ENCODE measurements at regions not wholly inside any gene's neighbourhood (a gene's known extent, or its start where the extent isn't known, plus 50 kb on each side); places are given as distances from the start of the nearest gene placed in this dataset.

- Histone ChIP-seq H3K27me3 (no peaks in the 10 kb centered on the region), H3K9me3 (ENCODE audit: low read depth) (no peaks in the 10 kb centered on the region), H3K27ac (no peak overlapping the region), H3K36me3 (no peaks in the 10 kb centered on the region), H3K4me3 (no peak overlapping the region), H3K4me1 (ENCODE audit: low read depth) (peaks cover 5% of the 10 kb centered on the region)
- no peak for TF ChIP-seq CTCF (IDR thresholded peaks at IDR 0.05; ENCODE audit: low read depth, low read length)
- DNase-seq (ENCODE audit: low read depth in 1 of 2, low spot score in 1 of 2), result no peak
These were observed 495.2 kb downstream of the GLRX3 start for GRCh38 chr10:130631142-130632096.

GRCh38 chr10:130634816-130635215 is 498.6 kb downstream of the GLRX3 start:
- H3K36me3 ChIP-seq, result no peaks in the 10 kb centered on the region
- no peaks in the 10 kb centered on the region for H3K9me3 ChIP-seq (ENCODE audit: low read depth)
- no peak overlapping the region for H3K4me3 ChIP-seq
- no peak for TF ChIP-seq CTCF (IDR thresholded peaks at IDR 0.05; ENCODE audit: low read depth, low read length)
- H3K4me1 ChIP-seq (ENCODE audit: low read depth), result peaks cover 5% of the 10 kb centered on the region
- no peak for DNase-seq (ENCODE audit: low read depth in 1 of 2, low spot score in 1 of 2)
- H3K27me3 ChIP-seq, result no peaks in the 10 kb centered on the region
- H3K27ac ChIP-seq, result no peak overlapping the region

GRCh38 chr10:130635528-130635927 is 499.3 kb downstream of the GLRX3 start:
- no peaks in the 10 kb centered on the region for H3K9me3 ChIP-seq (ENCODE audit: low read depth)
- H3K36me3 ChIP-seq, result no peaks in the 10 kb centered on the region
- DNase-seq (ENCODE audit: low read depth in 1 of 2, low spot score in 1 of 2), result peak in 1 of 2 donors; percentile 13
- no peak overlapping the region for H3K4me3 ChIP-seq
- no peak overlapping the region for H3K27ac ChIP-seq
- peaks cover 5% of the 10 kb centered on the region for H3K4me1 ChIP-seq (ENCODE audit: low read depth)
- no peak for TF ChIP-seq CTCF (IDR thresholded peaks at IDR 0.05; ENCODE audit: low read depth, low read length)
- no peaks in the 10 kb centered on the region for H3K27me3 ChIP-seq

- DNase-seq (ENCODE audit: low read depth in 1 of 2, low spot score in 1 of 2), result no peak
- Histone ChIP-seq H3K36me3 (no peaks in the 10 kb centered on the region), H3K4me3 (no peak overlapping the region), H3K4me1 (ENCODE audit: low read depth) (peaks cover 5% of the 10 kb centered on the region), H3K27me3 (no peaks in the 10 kb centered on the region), H3K27ac (no peak overlapping the region), H3K9me3 (ENCODE audit: low read depth) (no peaks in the 10 kb centered on the region)
- no peak for TF ChIP-seq CTCF (IDR thresholded peaks at IDR 0.05; ENCODE audit: low read depth, low read length)
These were observed 500.2 kb downstream of the GLRX3 start for GRCh38 chr10:130636313-130636930.

- DNase-seq (ENCODE audit: low read depth in 1 of 2, low spot score in 1 of 2), result no peak
- H3K4me3 ChIP-seq, result no peak overlapping the region
- H3K4me1 ChIP-seq (ENCODE audit: low read depth), result peaks cover 5% of the 10 kb centered on the region
- TF ChIP-seq CTCF (IDR thresholded peaks at IDR 0.05; ENCODE audit: low read depth, low read length), result no peak
- H3K9me3 ChIP-seq (ENCODE audit: low read depth), result no peaks in the 10 kb centered on the region
- no peak overlapping the region for H3K27ac ChIP-seq
- H3K36me3 ChIP-seq, result no peaks in the 10 kb centered on the region
- no peaks in the 10 kb centered on the region for H3K27me3 ChIP-seq
These were observed 501.0 kb downstream of the GLRX3 start for GRCh38 chr10:130637089-130637676.
